ENCODE measurements at regions not wholly inside any gene's neighbourhood (a gene's known extent, or its start where the extent isn't known, plus 50 kb on each side); places are given as distances from the start of the nearest gene placed in this dataset.

- TF ChIP-seq CTCF (IDR thresholded peaks at IDR 0.05) = no peak
- Mint-ChIP-seq H3K4me1 (ENCODE audit: low read depth) (no peaks in the 10 kb centered on the region), H3K27me3 (no peaks in the 10 kb centered on the region), H3K4me3 (no peak overlapping the region), H3K9me3 (peaks cover 3% of the 10 kb centered on the region), H3K27ac (no peak overlapping the region), H3K36me3 (ENCODE audit: low read depth) (no peaks in the 10 kb centered on the region)
- H3K4me3 ChIP-seq (ENCODE audit: low read length) = no peak overlapping the region
- intact Hi-C loops (cut with DNase I, micrococcal nuclease) = no loop called here
- no peaks in the 10 kb centered on the region for H3K36me3 ChIP-seq (ENCODE audit: insufficient read depth, low read length)
- no peaks in the 10 kb centered on the region for H3K9me3 ChIP-seq (ENCODE audit: control insufficient read depth in 1 of 2, insufficient read depth in 1 of 2, low read length in 2 of 2)
- no peaks in the 10 kb centered on the region for H3K27me3 ChIP-seq (ENCODE audit: control insufficient read depth in 1 of 2, insufficient read depth in 2 of 2, low read length in 2 of 2)
- H3K27ac ChIP-seq (ENCODE audit: low read depth in 1 of 2, low read length in 2 of 2) = no peak overlapping the region
- ATAC-seq (ENCODE audit: poor library complexity) (no peak), DNase-seq (no peak)
- ChIA-PET POLR2A (no interaction called here), CTCF (no interaction called here)
- no peaks in the 10 kb centered on the region for H3K4me1 ChIP-seq (ENCODE audit: insufficient read depth, low read length)
Observed at GRCh38 chr4:37023504-37023903, 221.0 kb upstream of the NWD2 start.

GRCh38 chr4:37023996-37024395, 220.5 kb upstream of the NWD2 start:
- Mint-ChIP-seq H3K9me3 (peaks cover 3% of the 10 kb centered on the region), H3K4me1 (ENCODE audit: low read depth) (no peaks in the 10 kb centered on the region), H3K27ac (no peak overlapping the region), H3K36me3 (ENCODE audit: low read depth) (no peaks in the 10 kb centered on the region), H3K27me3 (no peaks in the 10 kb centered on the region), H3K4me3 (no peak overlapping the region)
- DNase-seq (no peak), ATAC-seq (ENCODE audit: poor library complexity) (no peak)
- no peaks in the 10 kb centered on the region for H3K9me3 ChIP-seq (ENCODE audit: control insufficient read depth in 1 of 2, insufficient read depth in 1 of 2, low read length in 2 of 2)
- TF ChIP-seq CTCF (IDR thresholded peaks at IDR 0.05) = no peak
- no peaks in the 10 kb centered on the region for H3K27me3 ChIP-seq (ENCODE audit: control insufficient read depth in 1 of 2, insufficient read depth in 2 of 2, low read length in 2 of 2)
- POLR2A ChIA-PET = no interaction called here
- no peaks in the 10 kb centered on the region for H3K4me1 ChIP-seq (ENCODE audit: insufficient read depth, low read length)
- intact Hi-C loops (cut with DNase I, micrococcal nuclease) = no loop called here
- no peaks in the 10 kb centered on the region for H3K36me3 ChIP-seq (ENCODE audit: insufficient read depth, low read length)
- no peak overlapping the region for H3K4me3 ChIP-seq (ENCODE audit: low read length)
- CTCF ChIA-PET = no interaction called here
- no peak overlapping the region for H3K27ac ChIP-seq (ENCODE audit: low read depth in 1 of 2, low read length in 2 of 2)

DNA sequence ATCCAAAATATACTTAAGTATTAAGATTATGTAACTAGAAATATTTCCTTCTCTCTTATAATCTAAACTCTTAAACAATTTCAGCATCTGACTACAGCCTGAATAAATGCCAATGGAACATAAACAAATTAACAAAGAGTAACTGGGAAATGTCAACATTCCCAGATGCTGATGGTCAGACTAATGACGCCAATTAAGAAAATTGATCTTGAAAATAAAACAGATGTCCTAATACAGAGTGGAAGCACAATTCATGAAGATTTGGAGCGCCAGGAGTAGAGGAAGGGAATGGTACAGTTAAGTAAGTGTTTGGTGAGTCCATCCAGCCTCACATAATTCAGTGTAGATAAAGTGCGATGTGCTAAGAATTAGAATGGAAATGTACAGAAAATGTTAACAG, 203.7 kb upstream of the NWD2 start:
- Histone ChIP-seq H3K9me3 (ENCODE audit: control insufficient read depth in 1 of 2, insufficient read depth in 1 of 2, low read length in 2 of 2) (no peaks in the 10 kb centered on the region), H3K27me3 (ENCODE audit: control insufficient read depth in 1 of 2, insufficient read depth in 2 of 2, low read length in 2 of 2) (no peaks in the 10 kb centered on the region), H3K4me1 (ENCODE audit: insufficient read depth, low read length) (no peaks in the 10 kb centered on the region), H3K36me3 (ENCODE audit: insufficient read depth, low read length) (no peaks in the 10 kb centered on the region), H3K27ac (ENCODE audit: low read depth in 1 of 2, low read length in 2 of 2) (no peak overlapping the region), H3K4me3 (ENCODE audit: low read length) (no peak overlapping the region)
- CTCF ChIA-PET = no interaction called here
- DNase-seq = no peak
- TF ChIP-seq CTCF (IDR thresholded peaks at IDR 0.05) = no peak
- Mint-ChIP-seq H3K4me3 (no peak overlapping the region), H3K36me3 (ENCODE audit: low read depth) (no peaks in the 10 kb centered on the region), H3K4me1 (ENCODE audit: low read depth) (no peaks in the 10 kb centered on the region), H3K9me3 (peaks cover 3% of the 10 kb centered on the region), H3K27me3 (no peaks in the 10 kb centered on the region), H3K27ac (no peak overlapping the region)
- POLR2A ChIA-PET = no interaction called here
- no peak for ATAC-seq (ENCODE audit: poor library complexity)
- intact Hi-C loops (cut with DNase I, micrococcal nuclease) = no loop called here

Measured in CD4-positive, alpha-beta T cell (primary cell).